GM06990 (cell line): ENCODE measurements at regions not wholly inside any gene's neighbourhood (a gene's known extent, or its start where the extent isn't known, plus 50 kb on each side); places are given as distances from the start of the nearest gene placed in this dataset.

Experiments used
- DNase-seq: peaks from one replicate; pipeline ENCODE4 v3.0.0-alpha.2; 2011; ENCODE audit not compliant: insufficient read length; ENCODE audit errors: extremely low read depth
- H3K27me3 ChIP-seq: replicated peaks from 2 replicates; pipeline ENCODE4 v1.6.0; 2011; ENCODE audit warnings: low read length; ENCODE audit not compliant: control insufficient read depth, insufficient read depth
- H3K36me3 ChIP-seq: 2 replicates; pipeline ENCODE4 v1.5.1; 2011; ENCODE audit warnings: low read length; ENCODE audit not compliant: control insufficient read depth, insufficient read depth
- H3K4me3 ChIP-seq: replicated peaks from 2 replicates; pipeline ENCODE4 v1.5.1; 2011; ENCODE audit warnings: low read depth, mild to moderate bottlenecking, control low read depth, low read length
- CTCF ChIP-seq: IDR thresholded peaks from 2 replicates; pipeline ENCODE4 v1.5.1; 2011; ENCODE audit warnings: low read length, control low read depth, mild to moderate bottlenecking, inconsistent platforms; ENCODE audit not compliant: insufficient read depth, poor library complexity, severe bottlenecking

- no peaks in the 10 kb centered on the region for H3K27me3 ChIP-seq
- TF ChIP-seq CTCF = no peak
- no peak overlapping the region for H3K4me3 ChIP-seq
- no peak for DNase-seq
- no peaks in the 10 kb centered on the region for H3K36me3 ChIP-seq
These were observed 262.0 kb upstream of the FBXL7 start for GRCh38 chr5:15238006-15238405.

GRCh38 chr5:15236911-15237508 lies 263.0 kb upstream of the FBXL7 start:
- no peak for TF ChIP-seq CTCF
- no peak for DNase-seq
- Histone ChIP-seq H3K4me3 (no peak overlapping the region), H3K36me3 (no peaks in the 10 kb centered on the region), H3K27me3 (no peaks in the 10 kb centered on the region)

GRCh38 chr5:15234911-15235310 lies 265.1 kb upstream of the FBXL7 start:
- no peak for TF ChIP-seq CTCF
- no peak for DNase-seq
- H3K4me3 ChIP-seq = no peak overlapping the region
- H3K36me3 ChIP-seq = no peaks in the 10 kb centered on the region
- H3K27me3 ChIP-seq = no peaks in the 10 kb centered on the region

- Histone ChIP-seq H3K36me3 (no peaks in the 10 kb centered on the region), H3K4me3 (no peak overlapping the region), H3K27me3 (no peaks in the 10 kb centered on the region)
- no peak for DNase-seq
- TF ChIP-seq CTCF = no peak
These were observed 265.6 kb upstream of the FBXL7 start for GRCh38 chr5:15234366-15234765.

GRCh38 chr5:15233566-15233965 lies 266.4 kb upstream of the FBXL7 start:
- Histone ChIP-seq H3K27me3 (no peaks in the 10 kb centered on the region), H3K36me3 (no peaks in the 10 kb centered on the region), H3K4me3 (no peak overlapping the region)
- TF ChIP-seq CTCF = no peak
- DNase-seq = no peak

- no peak overlapping the region for H3K4me3 ChIP-seq
- H3K27me3 ChIP-seq = no peaks in the 10 kb centered on the region
- H3K36me3 ChIP-seq = no peaks in the 10 kb centered on the region
- DNase-seq = no peak
- TF ChIP-seq CTCF = no peak
These were observed 277.8 kb upstream of the FBXL7 start for GRCh38 chr5:15222156-15222555.
